PC-9 (cell line): ENCODE measurements at regions not wholly inside any gene's neighbourhood (a gene's known extent, or its start where the extent isn't known, plus 50 kb on each side); places are given as distances from the start of the nearest gene placed in this dataset.

Source experiments
- BruUV-seq: library from RNA; stranded (reverse); fragments of 400-500 nt; replicated peaks from 2 replicates; lab custom pipeline; 2021; lab: Mats Ljungman, UMichigan
- CTCF ChIA-PET: fragments of 300-600 bp; sonication (Branson Sonifier 250); formaldehyde crosslinking; loops from one replicate; lab custom pipeline; 2022; ENCODE audit warnings: antibody characterized with exemption; lab: Charles Lee
- POLR2A ChIA-PET: fragments of 300-600 bp; sonication (Branson Sonifier 250); formaldehyde crosslinking; loops from one replicate; lab custom pipeline; 2022; ENCODE audit warnings: antibody characterized with exemption; ENCODE audit not compliant: unreplicated experiment; lab: Charles Lee
- DNase-seq, 2 experiments: peaks; one replicate each; pipeline versions ENCODE4 v3.0.0 to v3.0.0-alpha.2; 2015 to 2022; ENCODE audit warnings: mixed read lengths in 1 of 2
- H2AFZ ChIP-seq: fragments of 200-600 bp; sonication (generic); 2 replicates; pipeline ENCODE4 v1.8.1; 2017; ENCODE audit warnings: antibody characterized with exemption
- H3F3A ChIP-seq: fragments of 200-600 bp; sonication (generic); 2 replicates; pipeline ENCODE4 v1.8.1; 2017; ENCODE audit warnings: antibody characterized with exemption, mild to moderate bottlenecking, low read depth; ENCODE audit not compliant: insufficient read depth
- H3K27ac ChIP-seq: fragments of 200-600 bp; sonication (generic); 2 replicates; pipeline ENCODE4 v1.6.1; 2016; ENCODE audit warnings: mixed run types
- H3K27me3 ChIP-seq: fragments of 200-600 bp; sonication (generic); 2 replicates; pipeline ENCODE4 v1.6.1; 2016; ENCODE audit warnings: low read depth, mixed run types; ENCODE audit not compliant: insufficient read depth
- H3K36me3 ChIP-seq: fragments of 200-600 bp; sonication (generic); 2 replicates; pipeline ENCODE4 v1.6.1; 2016; ENCODE audit warnings: low read depth, mixed run types
- H3K4me1 ChIP-seq: fragments of 200-600 bp; sonication (generic); replicated peaks from 2 replicates; pipeline ENCODE4 v1.6.1; 2016; ENCODE audit warnings: mixed run types; ENCODE audit not compliant: insufficient read depth
- H3K4me2 ChIP-seq: fragments of 200-600 bp; sonication (generic); 2 replicates; pipeline ENCODE4 v1.6.1; 2017; ENCODE audit warnings: mixed run types
- H3K4me3 ChIP-seq: fragments of 200-600 bp; sonication (generic); 2 replicates; pipeline ENCODE4 v1.6.1; 2016; ENCODE audit warnings: mixed run types
- H3K79me2 ChIP-seq: fragments of 200-600 bp; sonication (generic); 2 replicates; pipeline ENCODE4 v1.6.1; 2017; ENCODE audit warnings: low read depth, mixed run types
- H3K9me2 ChIP-seq: fragments of 200-600 bp; sonication (generic); 2 replicates; pipeline ENCODE4 v1.8.1; 2017; ENCODE audit warnings: mild to moderate bottlenecking; ENCODE audit not compliant: insufficient read depth
- H3K9me3 ChIP-seq: fragments of 200-600 bp; sonication (generic); 2 replicates; pipeline ENCODE4 v1.8.1; 2016; ENCODE audit warnings: low read depth; ENCODE audit not compliant: insufficient read depth
- H4K20me1 ChIP-seq: fragments of 200-600 bp; sonication (generic); 2 replicates; pipeline ENCODE4 v1.8.1; 2017; ENCODE audit not compliant: insufficient read depth
- CTCF ChIP-seq: fragments of 200-600 bp; sonication (generic); conservative IDR thresholded peaks from 2 replicates; pipeline ENCODE4 v1.6.1; 2017; ENCODE audit warnings: mixed run types, antibody characterized with exemption, mild to moderate bottlenecking, moderate library complexity
- EZH2 ChIP-seq: fragments of 200-600 bp; sonication (generic); IDR thresholded peaks from 2 replicates; pipeline ENCODE4 v1.8.0; 2017; ENCODE audit warnings: antibody characterized with exemption, low read depth
- intact Hi-C: fragments of 100-400 bp; cut with micrococcal nuclease; formaldehyde crosslinking; loops from one replicate; pipeline ENCODE4 v1.10.0; 2022; ENCODE audit not compliant: unreplicated experiment

- no peaks in the 10 kb centered on the region for H3K27me3 ChIP-seq
- POLR2A ChIA-PET = no interaction called here
Observed at GRCh38 chr3:164208048-164208447, 870.2 kb downstream of the SI start.

GRCh38 chr3:164200053-164200823 lies 878.1 kb downstream of the SI start:
- Histone ChIP-seq H3F3A (no peaks in the 10 kb centered on the region), H3K79me2 (no peaks in the 10 kb centered on the region), H3K9me3 (no peaks in the 10 kb centered on the region), H4K20me1 (no peaks in the 10 kb centered on the region), H3K4me3 (no peak overlapping the region), H3K36me3 (no peaks in the 10 kb centered on the region), H2AFZ (no peak overlapping the region), H3K27ac (no peak overlapping the region), H3K4me2 (no peak overlapping the region), H3K9me2 (no peaks in the 10 kb centered on the region), H3K4me1 (no peaks in the 10 kb centered on the region), H3K27me3 (no peaks in the 10 kb centered on the region)
- peak in 1 of 2 experiments; percentile 42 for DNase-seq
- ChIA-PET CTCF (no interaction called here), POLR2A (interaction anchor here (0.5 kb wide), 1 partner anchor 93 kb away, joined by 3 read pairs; no protein-coding TSS in a partner anchor)
- intact Hi-C loops = no loop called here
- TF ChIP-seq CTCF (no peak), EZH2 (no peak)
- BruUV-seq = no TSS peak

More at GRCh38 chr3:164208048-164208447, 870.2 kb downstream of the SI start:
- Histone ChIP-seq H3F3A (no peaks in the 10 kb centered on the region), H3K9me2 (no peaks in the 10 kb centered on the region), H2AFZ (no peak overlapping the region), H3K79me2 (no peaks in the 10 kb centered on the region), H4K20me1 (no peaks in the 10 kb centered on the region), H3K4me3 (no peak overlapping the region), H3K27ac (no peak overlapping the region), H3K36me3 (no peaks in the 10 kb centered on the region), H3K4me2 (no peak overlapping the region), H3K9me3 (peaks cover 6% of the 10 kb centered on the region; the same call in 1 of the 2 replicates), H3K4me1 (no peaks in the 10 kb centered on the region)
- CTCF ChIA-PET = no interaction called here
- intact Hi-C loops = no loop called here
- no TSS peak for BruUV-seq
- no peak for DNase-seq
- TF ChIP-seq EZH2 (no peak), CTCF (no peak)

- no peaks in the 10 kb centered on the region for H4K20me1 ChIP-seq
Observed at GRCh38 chr3:164196477-164196876, 881.8 kb downstream of the SI start.

More at GRCh38 chr3:164196477-164196876, 881.8 kb downstream of the SI start:
- no TSS peak for BruUV-seq
- Histone ChIP-seq H3K9me3 (no peaks in the 10 kb centered on the region), H3F3A (no peaks in the 10 kb centered on the region), H2AFZ (no peak overlapping the region), H3K4me3 (no peak overlapping the region), H3K27ac (no peak overlapping the region), H3K79me2 (no peaks in the 10 kb centered on the region), H3K4me1 (no peaks in the 10 kb centered on the region), H3K9me2 (no peaks in the 10 kb centered on the region), H3K4me2 (no peak overlapping the region), H3K27me3 (no peaks in the 10 kb centered on the region), H3K36me3 (no peaks in the 10 kb centered on the region)
- intact Hi-C loops = no loop called here
- ChIA-PET CTCF (no interaction called here), POLR2A (no interaction called here)
- TF ChIP-seq EZH2 = no peak
- TF ChIP-seq CTCF = no peak
- no peak for DNase-seq
